ENCODE measurements at regions not wholly inside any gene's neighbourhood (a gene's known extent, or its start where the extent isn't known, plus 50 kb on each side); places are given as distances from the start of the nearest gene placed in this dataset.

GRCh38 chr3:31379598-31379997 lies 153.1 kb upstream of the STT3B start:
- TF ChIP-seq POLR2A (IDR thresholded peaks at IDR 0.05) (no peak), CTCF (IDR thresholded peaks at IDR 0.05) (no peak), POLR2AphosphoS5 (IDR thresholded peaks at IDR 0.05; ENCODE audit: insufficient read depth in 1 of 2, low read depth in 1 of 2) (no peak)
- Histone ChIP-seq H3K27ac (no peak overlapping the region), H3K36me3 (no peaks in the 10 kb centered on the region), H3K4me1 (no peaks in the 10 kb centered on the region), H3K9me3 (no peaks in the 10 kb centered on the region), H3K27me3 (no peaks in the 10 kb centered on the region), H3K4me3 (no peak overlapping the region)
- intact Hi-C loops (cut with DNase I), result no loop called here
- no peak for DNase-seq (ENCODE audit: extremely low spot score in 2 of 2)

GRCh38 chr3:31382856-31383255 lies 149.9 kb upstream of the STT3B start:
- no peaks in the 10 kb centered on the region for H3K36me3 ChIP-seq
- no peaks in the 10 kb centered on the region for H3K27me3 ChIP-seq
- H3K4me3 ChIP-seq, result no peak overlapping the region
- H3K9me3 ChIP-seq, result no peaks in the 10 kb centered on the region
- no peak for DNase-seq (ENCODE audit: extremely low spot score in 2 of 2)
- no peak overlapping the region for H3K27ac ChIP-seq
- H3K4me1 ChIP-seq, result no peaks in the 10 kb centered on the region
- TF ChIP-seq POLR2A (IDR thresholded peaks at IDR 0.05) (no peak), POLR2AphosphoS5 (IDR thresholded peaks at IDR 0.05; ENCODE audit: insufficient read depth in 1 of 2, low read depth in 1 of 2) (no peak), CTCF (IDR thresholded peaks at IDR 0.05) (no peak)
- intact Hi-C loops (cut with DNase I), result no loop called here

- Histone ChIP-seq H3K4me1 (no peaks in the 10 kb centered on the region), H3K27ac (no peak overlapping the region), H3K9me3 (no peaks in the 10 kb centered on the region), H3K4me3 (no peak overlapping the region), H3K27me3 (no peaks in the 10 kb centered on the region), H3K36me3 (no peaks in the 10 kb centered on the region)
- intact Hi-C loops (cut with DNase I), result no loop called here
- TF ChIP-seq POLR2AphosphoS5 (IDR thresholded peaks at IDR 0.05; ENCODE audit: insufficient read depth in 1 of 2, low read depth in 1 of 2) (no peak), POLR2A (IDR thresholded peaks at IDR 0.05) (no peak), CTCF (IDR thresholded peaks at IDR 0.05) (no peak)
- DNase-seq (ENCODE audit: extremely low spot score in 2 of 2), result no peak
Measured at GRCh38 chr3:31384117-31384516, 148.6 kb upstream of the STT3B start.

GRCh38 chr3:31389939-31390338 lies 142.8 kb upstream of the STT3B start:
- intact Hi-C loops (cut with DNase I), result no loop called here
- TF ChIP-seq POLR2A (IDR thresholded peaks at IDR 0.05) (no peak), POLR2AphosphoS5 (IDR thresholded peaks at IDR 0.05; ENCODE audit: insufficient read depth in 1 of 2, low read depth in 1 of 2) (no peak), CTCF (IDR thresholded peaks at IDR 0.05) (no peak)

GRCh38 chr3:31390466-31390865 lies 142.3 kb upstream of the STT3B start:
- Histone ChIP-seq H3K27ac (no peak overlapping the region), H3K9me3 (no peaks in the 10 kb centered on the region), H3K4me3 (no peak overlapping the region), H3K27me3 (no peaks in the 10 kb centered on the region), H3K36me3 (no peaks in the 10 kb centered on the region), H3K4me1 (no peaks in the 10 kb centered on the region)
- intact Hi-C loops (cut with DNase I), result no loop called here
- TF ChIP-seq CTCF (IDR thresholded peaks at IDR 0.05) (no peak), POLR2AphosphoS5 (IDR thresholded peaks at IDR 0.05; ENCODE audit: insufficient read depth in 1 of 2, low read depth in 1 of 2) (no peak), POLR2A (IDR thresholded peaks at IDR 0.05) (no peak)
- no peak for DNase-seq (ENCODE audit: extremely low spot score in 2 of 2)

More at GRCh38 chr3:31389939-31390338, 142.8 kb upstream of the STT3B start:
- Histone ChIP-seq H3K9me3 (no peaks in the 10 kb centered on the region), H3K27me3 (no peaks in the 10 kb centered on the region), H3K4me1 (no peaks in the 10 kb centered on the region), H3K4me3 (no peak overlapping the region), H3K27ac (no peak overlapping the region), H3K36me3 (no peaks in the 10 kb centered on the region)
- DNase-seq (ENCODE audit: extremely low spot score in 2 of 2), result no peak

Measured in vagina (tissue), 2 donors.